Bronchial epithelial cell (primary cell): ENCODE measurements at regions not wholly inside any gene's neighbourhood (a gene's known extent, or its start where the extent isn't known, plus 50 kb on each side); places are given as distances from the start of the nearest gene placed in this dataset.

Experiments used
- DNase-seq: peaks from one replicate; pipeline ENCODE4 v3.0.0-alpha.2; 2010; ENCODE audit warnings: low read depth
- FAIRE-seq: peaks from 2 replicates; lab custom pipeline; 2011; peaks lifted over from hg19 to GRCh38; lab: Jason Lieb, UNC
- H3K27me3 ChIP-seq: 2 replicates; pipeline ENCODE4 v1.5.1; 2011; ENCODE audit warnings: low read length; ENCODE audit not compliant: control insufficient read depth, insufficient read depth
- H3K36me3 ChIP-seq: 2 replicates; pipeline ENCODE4 v1.5.1; 2011; ENCODE audit warnings: low read length; ENCODE audit not compliant: control insufficient read depth, insufficient read depth
- H3K4me3 ChIP-seq: 2 replicates; pipeline ENCODE4 v1.5.1; 2011; ENCODE audit warnings: mild to moderate bottlenecking, low read depth, low read length, control low read depth
- CTCF ChIP-seq: IDR thresholded peaks from 2 replicates; pipeline ENCODE4 v1.5.1; 2011; ENCODE audit warnings: mild to moderate bottlenecking, moderate library complexity, low read length, control low read depth, inconsistent platforms; ENCODE audit not compliant: insufficient read depth, severe bottlenecking

DNA sequence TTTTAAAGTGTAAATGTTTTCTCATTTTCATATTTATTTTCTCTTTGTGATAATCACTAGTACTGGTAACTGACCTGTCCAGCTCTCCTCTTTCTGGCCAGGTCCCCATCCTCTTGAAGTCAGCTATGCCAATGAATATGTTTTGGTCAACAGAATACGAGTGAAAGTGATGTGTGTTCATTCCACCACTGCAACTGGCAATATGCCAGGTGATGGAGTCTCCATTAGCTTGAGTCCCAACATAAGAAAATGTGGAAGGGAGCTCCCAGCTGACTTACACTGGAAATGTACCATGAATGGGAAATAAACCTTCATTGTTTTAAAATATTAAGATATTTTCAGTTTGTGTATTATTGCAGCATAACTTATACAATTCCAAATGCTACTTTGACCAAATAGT lies 75.8 kb downstream of the CCDC34 start:
- Histone ChIP-seq H3K4me3 (no peak overlapping the region), H3K27me3 (no peaks in the 10 kb centered on the region), H3K36me3 (no peaks in the 10 kb centered on the region)
- no peak for TF ChIP-seq CTCF
- DNase-seq (no peak), FAIRE-seq (no peak)

DNA sequence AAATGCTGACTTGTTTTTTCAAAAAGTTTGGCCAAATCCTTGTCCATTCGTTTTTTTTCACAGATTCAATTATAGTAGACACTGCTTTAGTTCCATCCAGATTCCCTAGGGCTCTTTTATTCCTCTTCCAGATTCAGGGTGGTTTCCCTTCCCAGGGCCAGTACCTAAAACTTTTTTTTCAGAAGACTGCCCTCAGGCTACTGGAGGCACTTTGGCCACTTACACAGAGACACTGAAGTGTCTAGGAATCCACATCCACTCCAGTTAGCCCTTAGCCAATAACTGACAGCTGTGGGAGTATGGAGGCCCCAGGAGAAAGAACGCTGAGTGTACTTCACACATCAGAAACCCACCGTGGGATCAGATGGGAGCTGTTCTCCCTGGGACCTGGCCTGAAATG lies 77.3 kb downstream of the CCDC34 start:
- no peak overlapping the region for H3K4me3 ChIP-seq
- FAIRE-seq (no peak), DNase-seq (no peak)
- no peaks in the 10 kb centered on the region for H3K36me3 ChIP-seq
- no peak for TF ChIP-seq CTCF
- H3K27me3 ChIP-seq: no peaks in the 10 kb centered on the region

DNA sequence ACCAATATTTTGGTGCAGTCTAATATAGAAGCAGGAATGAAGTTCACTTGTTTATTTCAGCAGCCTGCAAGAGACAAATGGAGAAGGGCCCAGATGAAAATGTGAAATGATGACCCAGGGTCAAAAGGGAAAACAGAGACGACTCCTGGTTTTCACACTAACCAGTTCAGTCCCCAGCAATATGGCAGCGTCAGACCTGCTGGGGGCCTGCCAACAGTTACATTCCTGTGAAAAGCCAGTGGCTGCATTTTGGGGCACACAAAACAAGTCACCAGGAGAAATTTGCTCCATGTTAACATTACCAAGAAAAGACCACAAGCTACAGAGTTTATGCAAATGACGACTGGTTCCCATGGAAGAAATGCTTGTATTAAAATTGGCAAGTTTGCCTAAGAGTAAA lies 80.2 kb downstream of the CCDC34 start:
- DNase-seq: no peak
- no peak for FAIRE-seq
- H3K27me3 ChIP-seq: no peaks in the 10 kb centered on the region
- no peak for TF ChIP-seq CTCF
- H3K4me3 ChIP-seq: no peak overlapping the region
- no peaks in the 10 kb centered on the region for H3K36me3 ChIP-seq

- DNase-seq: no peak
- FAIRE-seq: peak; percentile 81
- TF ChIP-seq CTCF: no peak
- Histone ChIP-seq H3K27me3 (no peaks in the 10 kb centered on the region), H3K36me3 (no peaks in the 10 kb centered on the region), H3K4me3 (no peak overlapping the region)
Measured at GRCh38 chr11:27281740-27282590, 81.0 kb downstream of the CCDC34 start.

DNA sequence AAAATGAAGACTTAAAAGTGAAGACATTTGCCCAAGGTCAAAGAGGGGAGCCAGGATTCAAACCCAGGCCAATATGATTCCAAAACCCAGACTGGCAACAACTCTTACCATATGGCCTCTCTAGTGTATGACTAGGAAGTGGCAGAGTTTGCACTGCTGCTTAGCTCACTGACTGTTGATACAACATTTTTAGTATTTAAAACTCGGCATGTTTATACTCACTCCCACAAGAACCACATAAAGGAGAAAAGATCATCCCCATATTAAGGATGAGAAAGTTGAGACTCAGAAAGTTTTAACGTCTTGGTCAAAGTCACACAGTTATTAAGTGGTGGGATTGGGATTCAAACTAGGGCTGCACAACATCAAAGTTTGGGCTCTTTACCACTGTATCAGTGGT lies 81.7 kb downstream of the CCDC34 start:
- H3K27me3 ChIP-seq: no peaks in the 10 kb centered on the region
- DNase-seq (no peak), FAIRE-seq (no peak)
- no peak for TF ChIP-seq CTCF
- no peaks in the 10 kb centered on the region for H3K36me3 ChIP-seq
- H3K4me3 ChIP-seq: no peak overlapping the region

GRCh38 chr11:27280140-27280539 lies 82.9 kb downstream of the CCDC34 start:
- TF ChIP-seq CTCF: no peak
- Histone ChIP-seq H3K27me3 (peaks cover 1% of the 10 kb centered on the region), H3K4me3 (no peak overlapping the region), H3K36me3 (no peaks in the 10 kb centered on the region)
- no peak for FAIRE-seq
- no peak for DNase-seq
